Tibial nerve (tissue), 4 donors: ENCODE measurements at regions not wholly inside any gene's neighbourhood (a gene's known extent, or its start where the extent isn't known, plus 50 kb on each side); places are given as distances from the start of the nearest gene placed in this dataset.

Experiments used
- DNase-seq, 2 donors: peaks; one replicate each; pipeline ENCODE4 v3.0.0-alpha.2; 2019; ENCODE audit warnings: low spot score in 2 of 2
- H3K27ac ChIP-seq, 4 donors: fragments of 200-600 bp; sonication (generic) in 3 of 4; one replicate each; pipeline ENCODE4 v1.5.1; 2017 to 2019; ENCODE audit warnings: mild to moderate bottlenecking in 1 of 4
- H3K27me3 ChIP-seq, 2 donors: fragments of 200-600 bp; sonication (generic) in 1 of 2; one replicate each; pipeline versions ENCODE4 v1.5.1 to v1.6.0; 2017 to 2019
- H3K36me3 ChIP-seq, 3 donors: fragments of 200-600 bp; sonication (generic); one replicate each; pipeline ENCODE4 v1.5.1; 2018 to 2019
- H3K4me1 ChIP-seq, 4 donors: fragments of 200-600 bp; sonication (generic) in 3 of 4; one replicate each; pipeline ENCODE4 v1.5.1; 2017 to 2019
- H3K4me3 ChIP-seq, 4 donors: fragments of 200-600 bp; sonication (generic) in 3 of 4; one replicate each; pipeline ENCODE4 v1.5.1; 2017 to 2019; ENCODE audit warnings: mild to moderate bottlenecking in 1 of 4, moderate library complexity in 1 of 4
- H3K9me3 ChIP-seq, 4 donors: fragments of 200-600 bp; sonication (generic) in 3 of 4; one replicate each; pipeline ENCODE4 v1.5.1; 2017 to 2019
- EP300 ChIP-seq, 2 donors: sonication (generic); formaldehyde crosslinking; IDR thresholded peaks; one replicate each; pipeline ENCODE4 v1.6.1; 2017; ENCODE audit warnings: antibody characterized with exemption in 2 of 2, mild to moderate bottlenecking in 1 of 2
- POLR2A ChIP-seq, 2 donors: fragments of 450-650 bp; IDR thresholded peaks; one replicate each; pipeline ENCODE4 v1.6.1; 2017; ENCODE audit warnings: antibody characterized with exemption in 2 of 2, mild to moderate bottlenecking in 2 of 2, moderate library complexity in 2 of 2
- WGBS, 2 donors: methylation state at CpG; one replicate each; pipeline ENCODE4 v1.1.5; 2018; 5-methylcytosine and 5-hydroxymethylcytosine counted together
- TF ChIP-seq, protein P1 (sequence below), 5 experiments: fragments of 200-600 bp in 3 of 5; fragments of 450-650 bp in 2 of 5; sonication (generic) in 3 of 5; IDR thresholded peaks; one replicate each; pipeline ENCODE4 v1.5.1; 2016 to 2019; ENCODE audit warnings: antibody characterized with exemption in 5 of 5, mild to moderate bottlenecking in 3 of 5, moderate library complexity in 2 of 5

DNA sequence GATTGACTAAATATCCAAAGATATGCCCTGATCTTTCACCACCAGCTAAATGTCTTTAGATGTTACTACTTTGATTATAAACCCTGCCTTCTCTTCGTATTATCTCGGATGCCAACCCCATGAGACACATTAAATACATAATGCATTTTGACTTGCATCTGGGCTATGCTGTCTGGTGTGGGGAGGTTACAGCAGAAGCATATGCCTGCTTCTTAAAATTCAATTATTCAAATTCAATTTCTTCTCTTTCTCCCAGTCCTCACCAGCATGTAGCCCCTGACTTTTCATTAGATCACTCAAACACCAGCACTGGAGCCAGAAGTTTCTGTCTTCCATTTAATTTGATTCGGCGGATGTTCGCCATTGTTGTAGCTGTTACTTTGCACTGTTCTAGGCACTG is 360.7 kb upstream of the CAMK1G start:
- 86 to 92% methylated on average over 5 of the region's 5 CpGs for WGBS, 2 donors
- no peaks in the 10 kb centered on the region for H3K36me3 ChIP-seq
- no peak overlapping the region for H3K27ac ChIP-seq
- no peak for DNase-seq
- no peaks in the 10 kb centered on the region for H3K4me1 ChIP-seq
- TF ChIP-seq EP300 (IDR thresholded peaks at IDR 0.05) = no peak
- TF ChIP-seq, protein P1, sequence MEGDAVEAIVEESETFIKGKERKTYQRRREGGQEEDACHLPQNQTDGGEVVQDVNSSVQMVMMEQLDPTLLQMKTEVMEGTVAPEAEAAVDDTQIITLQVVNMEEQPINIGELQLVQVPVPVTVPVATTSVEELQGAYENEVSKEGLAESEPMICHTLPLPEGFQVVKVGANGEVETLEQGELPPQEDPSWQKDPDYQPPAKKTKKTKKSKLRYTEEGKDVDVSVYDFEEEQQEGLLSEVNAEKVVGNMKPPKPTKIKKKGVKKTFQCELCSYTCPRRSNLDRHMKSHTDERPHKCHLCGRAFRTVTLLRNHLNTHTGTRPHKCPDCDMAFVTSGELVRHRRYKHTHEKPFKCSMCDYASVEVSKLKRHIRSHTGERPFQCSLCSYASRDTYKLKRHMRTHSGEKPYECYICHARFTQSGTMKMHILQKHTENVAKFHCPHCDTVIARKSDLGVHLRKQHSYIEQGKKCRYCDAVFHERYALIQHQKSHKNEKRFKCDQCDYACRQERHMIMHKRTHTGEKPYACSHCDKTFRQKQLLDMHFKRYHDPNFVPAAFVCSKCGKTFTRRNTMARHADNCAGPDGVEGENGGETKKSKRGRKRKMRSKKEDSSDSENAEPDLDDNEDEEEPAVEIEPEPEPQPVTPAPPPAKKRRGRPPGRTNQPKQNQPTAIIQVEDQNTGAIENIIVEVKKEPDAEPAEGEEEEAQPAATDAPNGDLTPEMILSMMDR (IDR thresholded peaks at IDR 0.05) = no peak
- TF ChIP-seq POLR2A (IDR thresholded peaks at IDR 0.05) = no peak
- no peak overlapping the region for H3K4me3 ChIP-seq
- H3K27me3 ChIP-seq = no peaks in the 10 kb centered on the region
- H3K9me3 ChIP-seq = peaks cover 0 to 5% (median 0%) of the 10 kb centered on the region in 4 donors

DNA sequence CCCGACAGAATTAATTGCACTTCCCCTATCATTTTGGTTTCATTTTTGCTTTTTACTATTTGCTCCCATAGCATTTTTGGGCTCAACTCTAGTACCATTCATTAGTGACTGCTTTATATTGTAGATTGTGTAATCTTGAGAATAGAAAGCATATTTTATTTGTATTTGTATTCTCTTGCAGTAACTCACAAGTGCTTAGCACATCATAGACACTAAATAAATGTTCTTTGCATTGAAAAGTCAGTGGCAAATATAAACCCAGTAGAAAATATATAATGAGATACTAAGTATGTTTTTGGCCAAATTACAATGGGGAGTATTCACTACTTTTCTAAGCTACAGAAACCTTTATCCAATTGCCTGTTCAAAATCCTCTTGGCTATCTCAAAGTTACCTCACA is 359.7 kb upstream of the CAMK1G start:
- no peak overlapping the region for H3K27ac ChIP-seq
- H3K4me3 ChIP-seq = no peak overlapping the region
- no peaks in the 10 kb centered on the region for H3K4me1 ChIP-seq
- H3K36me3 ChIP-seq = no peaks in the 10 kb centered on the region
- no peaks in the 10 kb centered on the region for H3K9me3 ChIP-seq
- TF ChIP-seq, protein P1 (IDR thresholded peaks at IDR 0.05) = no peak
- no peak for TF ChIP-seq POLR2A (IDR thresholded peaks at IDR 0.05)
- 59 to 62% methylated on average over 1 of the region's 1 CpG for WGBS, 2 donors
- no peaks in the 10 kb centered on the region for H3K27me3 ChIP-seq
- no peak for DNase-seq

DNA sequence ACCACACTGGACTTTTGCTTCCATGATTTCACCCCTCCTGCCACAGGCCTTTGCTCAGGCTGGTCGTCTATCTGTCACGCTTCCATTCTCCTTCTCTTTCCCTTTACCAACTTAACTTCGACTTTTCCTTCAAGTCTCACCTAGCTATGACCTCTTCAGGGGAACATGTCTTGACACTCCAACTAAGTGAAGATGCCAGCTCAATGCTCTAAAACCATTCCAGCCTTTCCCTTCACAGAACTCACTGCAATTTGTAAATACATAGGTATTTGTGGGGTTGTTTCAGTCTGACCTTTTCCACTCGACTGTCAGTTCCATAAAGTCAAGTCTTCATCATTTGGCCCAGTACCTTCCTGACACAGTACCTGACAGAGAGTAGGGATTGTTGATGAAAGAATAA is 358.6 kb upstream of the CAMK1G start:
- H3K4me1 ChIP-seq = no peaks in the 10 kb centered on the region

DNA sequence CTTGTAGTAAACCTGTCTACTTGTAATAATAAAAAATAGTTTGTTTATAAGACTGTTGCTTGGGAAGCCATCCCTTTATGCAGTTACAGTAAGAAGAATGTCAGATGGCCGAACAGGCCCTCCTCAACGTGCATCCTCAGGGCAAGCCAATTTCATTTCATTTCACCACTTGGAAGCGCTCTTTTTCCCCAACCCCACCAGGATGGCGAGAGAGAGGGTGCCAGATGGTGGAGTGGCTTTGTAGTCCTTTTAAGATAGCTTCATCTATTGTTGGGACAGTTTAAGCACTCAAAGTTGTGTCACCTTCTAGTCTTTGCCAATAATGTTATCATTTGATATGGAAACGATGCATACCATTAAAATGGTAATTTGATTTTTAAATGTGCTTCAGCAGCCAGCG is 356.3 kb upstream of the CAMK1G start:
- Histone ChIP-seq H3K4me1 (no peaks in the 10 kb centered on the region), H3K27ac (no peak overlapping the region), H3K36me3 (peaks cover 0 to 5% (median 0%) of the 10 kb centered on the region in 3 donors), H3K9me3 (peaks cover 0 to 18% (median 0%) of the 10 kb centered on the region in 4 donors), H3K4me3 (no peak overlapping the region), H3K27me3 (peaks cover 0 to 13% of the 10 kb centered on the region in 2 donors)
- TF ChIP-seq POLR2A (IDR thresholded peaks at IDR 0.05) (no peak), EP300 (IDR thresholded peaks at IDR 0.05) (no peak)
- TF ChIP-seq, protein P1 (IDR thresholded peaks at IDR 0.05) = no peak
- no peak for DNase-seq
- 72 to 77% methylated on average over 6 of the region's 6 CpGs for WGBS, 2 donors

More for the DNA sequence above, 358.6 kb upstream of the CAMK1G start:
- 85 to 87% methylated on average over 4 of the region's 4 CpGs for WGBS, 2 donors
- H3K4me3 ChIP-seq = no peak overlapping the region
- H3K27ac ChIP-seq = no peak overlapping the region
- no peaks in the 10 kb centered on the region for H3K36me3 ChIP-seq
- H3K27me3 ChIP-seq = peaks cover 0 to under 1% of the 10 kb centered on the region in 2 donors
- H3K9me3 ChIP-seq = no peaks in the 10 kb centered on the region
- TF ChIP-seq, protein P1 (IDR thresholded peaks at IDR 0.05) = no peak
- no peak for TF ChIP-seq EP300 (IDR thresholded peaks at IDR 0.05)
- no peak for TF ChIP-seq POLR2A (IDR thresholded peaks at IDR 0.05)
- no peak for DNase-seq

DNA sequence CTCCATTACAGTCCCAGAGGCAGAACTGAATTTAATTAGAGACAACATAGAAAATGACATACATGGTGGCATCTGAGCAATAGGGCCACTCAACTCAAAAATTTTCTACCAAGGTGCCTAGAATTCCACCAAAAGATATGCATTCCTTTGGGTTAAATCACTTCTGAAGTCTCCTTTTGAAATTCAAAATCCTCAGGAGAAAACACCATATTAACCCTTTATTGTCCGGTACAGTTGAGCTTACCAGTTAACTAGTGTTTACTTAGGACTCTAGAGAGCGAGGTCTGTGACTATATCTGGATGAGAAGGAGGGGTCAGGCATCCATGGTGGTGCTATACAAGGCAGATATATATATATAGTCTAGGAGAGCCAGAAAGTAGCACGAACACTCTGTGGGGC is 355.6 kb upstream of the CAMK1G start:
- no peak for TF ChIP-seq POLR2A (IDR thresholded peaks at IDR 0.05)
- TF ChIP-seq EP300 (IDR thresholded peaks at IDR 0.05) = no peak
- TF ChIP-seq, protein P1 (IDR thresholded peaks at IDR 0.05) = no peak
- Histone ChIP-seq H3K4me3 (no peak overlapping the region), H3K27ac (no peak overlapping the region), H3K27me3 (peaks cover 0 to 14% of the 10 kb centered on the region in 2 donors), H3K36me3 (peaks cover 0 to 5% (median 0%) of the 10 kb centered on the region in 3 donors), H3K9me3 (peaks cover 0 to 22% (median 0%) of the 10 kb centered on the region in 4 donors), H3K4me1 (no peaks in the 10 kb centered on the region)
- 80 to 84% methylated on average over 3 of the region's 3 CpGs for WGBS, 2 donors
- DNase-seq = no peak
